ENCODE measurements at regions not wholly inside any gene's neighbourhood (a gene's known extent, or its start where the extent isn't known, plus 50 kb on each side); places are given as distances from the start of the nearest gene placed in this dataset.
"Not testable (repeated sequence)": the region's sequence is repeated elsewhere in the genome, so short reads cannot be mapped to it uniquely, and the experiment has no call there.

GRCh38 chr18:38751898-38752297 lies 1186.3 kb upstream of the CELF4 start:
- no peak for DNase-seq

GRCh38 chr18:38751211-38751610 lies 1185.6 kb upstream of the CELF4 start:
- DNase-seq, result no peak

- DNase-seq, result no peak
These were observed 1185.2 kb upstream of the CELF4 start for GRCh38 chr18:38750751-38751150.

GRCh38 chr18:38747153-38747552 lies 1181.6 kb upstream of the CELF4 start:
- DNase-seq, result no peak

GRCh38 chr18:38720181-38720580 lies 1154.6 kb upstream of the CELF4 start:
- DNase-seq, result not testable (repeated sequence)

- DNase-seq, result no peak
These were observed 1152.8 kb upstream of the CELF4 start for GRCh38 chr18:38718365-38718901.

- no peak for DNase-seq
These were observed 1143.5 kb upstream of the CELF4 start for GRCh38 chr18:38709122-38709521.

- DNase-seq, result no peak
These were observed 1140.8 kb upstream of the CELF4 start for GRCh38 chr18:38706373-38706772.

GRCh38 chr18:38698088-38698487 lies 1132.5 kb upstream of the CELF4 start:
- no peak for DNase-seq

- DNase-seq, result no peak
These were observed 1130.1 kb upstream of the CELF4 start for GRCh38 chr18:38695559-38696280.

GRCh38 chr18:38693104-38693503 lies 1127.5 kb upstream of the CELF4 start:
- no peak for DNase-seq

- no peak for DNase-seq
These were observed 1125.0 kb upstream of the CELF4 start for GRCh38 chr18:38690626-38691025.

- DNase-seq, result no peak
These were observed 1122.8 kb upstream of the CELF4 start for GRCh38 chr18:38688416-38688815.

- DNase-seq, result no peak
These were observed 1104.9 kb upstream of the CELF4 start for GRCh38 chr18:38670486-38670885.

GRCh38 chr18:38664929-38665328 lies 1099.3 kb upstream of the CELF4 start:
- DNase-seq, result no peak

- no peak for DNase-seq
These were observed 1098.1 kb upstream of the CELF4 start for GRCh38 chr18:38663682-38664081.

GRCh38 chr18:38663270-38663669 lies 1097.7 kb upstream of the CELF4 start:
- DNase-seq, result no peak

GRCh38 chr18:38654946-38655345 lies 1089.3 kb upstream of the CELF4 start:
- no peak for DNase-seq

- DNase-seq, result no peak
These were observed 1086.1 kb upstream of the CELF4 start for GRCh38 chr18:38651736-38652135.

- DNase-seq, result no peak
These were observed 1082.6 kb upstream of the CELF4 start for GRCh38 chr18:38648179-38648578.

- no peak for DNase-seq
These were observed 1080.7 kb upstream of the CELF4 start for GRCh38 chr18:38646296-38646695.

- no peak for DNase-seq
These were observed 1079.5 kb upstream of the CELF4 start for GRCh38 chr18:38644875-38645641.

GRCh38 chr18:38642711-38643110 lies 1077.1 kb upstream of the CELF4 start:
- DNase-seq, result no peak

GRCh38 chr18:38639700-38640099 lies 1074.1 kb upstream of the CELF4 start:
- DNase-seq, result not testable (repeated sequence)

All from CD4-positive, alpha-beta T cell treated with Interleukin-17A for 1 hour (primary cell).